Caki2 (cell line): ENCODE measurements at regions not wholly inside any gene's neighbourhood (a gene's known extent, or its start where the extent isn't known, plus 50 kb on each side); places are given as distances from the start of the nearest gene placed in this dataset.

Experiments used
- DNase-seq: peaks from one replicate; pipeline ENCODE4 v3.0.0-alpha.2; 2015; ENCODE audit warnings: low read depth
- in situ Hi-C: cut with HindIII; loops from 2 replicates; pipeline ENCODE4 v1.10.0; 2016; ENCODE audit warnings: low sequenced_read_pairs, low pct_unique_long_range_greater_than_20kb, mixed read lengths

DNA sequence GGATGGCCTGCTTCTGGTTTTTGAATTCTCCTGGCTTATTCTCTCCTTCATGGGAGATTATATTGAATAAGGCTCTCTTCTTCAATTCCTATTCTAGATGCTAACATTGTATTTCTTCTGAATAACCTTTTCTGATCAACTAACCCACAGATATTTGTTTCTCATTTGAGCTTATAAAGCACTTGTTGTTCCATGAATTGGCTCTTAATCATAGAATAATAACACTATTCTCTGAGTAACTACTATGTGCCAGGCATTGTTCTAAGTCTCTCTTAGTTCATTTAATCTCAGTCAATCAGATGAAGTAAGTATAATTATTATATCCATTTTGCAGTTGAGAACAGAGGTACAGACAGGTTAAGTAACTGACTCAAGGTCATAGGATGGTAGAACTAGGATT, 136.3 kb upstream of the MLIP start:
- in situ Hi-C loops: no loop called here

DNA sequence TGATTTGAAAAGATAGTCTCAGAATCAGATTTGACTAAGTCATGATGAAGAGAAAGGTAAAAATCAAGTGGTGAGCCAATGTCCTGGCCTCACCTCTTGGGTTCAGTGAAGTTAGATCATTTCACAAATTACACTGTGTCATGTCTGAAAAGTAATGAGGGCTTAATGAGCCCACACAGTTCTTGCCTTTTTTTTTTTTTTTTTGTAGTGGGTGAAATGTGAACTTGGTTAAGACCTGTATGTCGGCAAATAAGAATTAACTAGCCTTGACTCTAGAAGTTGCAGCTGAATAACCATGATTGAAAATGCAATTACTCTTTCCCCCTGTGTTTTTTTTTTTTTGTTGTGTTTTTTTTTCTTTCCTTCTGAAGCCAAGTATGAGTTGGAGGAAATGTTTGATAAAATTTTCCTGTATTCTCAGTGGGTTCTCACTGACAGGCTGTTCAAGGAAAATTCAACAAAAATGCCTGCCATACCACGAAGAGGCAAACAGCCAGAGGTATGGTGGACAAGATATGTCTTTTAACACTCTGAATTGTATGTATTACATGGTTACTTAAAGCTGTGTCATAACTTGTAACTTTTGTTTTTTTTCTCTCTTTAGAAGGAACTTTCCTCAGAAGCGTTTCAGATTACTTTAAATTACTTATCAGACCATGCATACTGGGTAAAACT, 135.2 kb upstream of the MLIP start:
- in situ Hi-C loops: no loop called here

More for the DNA sequence above, 136.3 kb upstream of the MLIP start:
- no peak for DNase-seq

DNA sequence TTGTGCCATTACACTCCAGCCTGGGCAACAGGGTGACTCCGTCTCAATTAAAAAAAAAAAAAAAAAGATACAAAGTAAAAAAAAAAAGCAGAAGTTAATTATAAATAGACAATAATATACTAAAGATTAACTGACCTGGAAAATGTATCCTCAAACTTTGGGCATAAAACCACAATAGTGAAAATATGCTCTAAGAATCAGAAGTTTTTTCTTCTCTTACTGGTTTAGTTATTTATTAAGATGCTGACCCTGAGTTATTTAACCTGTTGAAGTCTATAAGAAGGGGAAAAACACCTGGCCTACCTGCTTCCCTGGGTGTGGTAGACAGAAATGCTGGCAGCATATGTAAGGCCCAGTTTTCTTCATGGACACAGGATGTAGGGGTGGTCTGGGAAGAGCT, 133.7 kb upstream of the MLIP start:
- in situ Hi-C loops: no loop called here
- peak; percentile 45 for DNase-seq

More for the DNA sequence above, 135.2 kb upstream of the MLIP start:
- DNase-seq: peak; percentile 81

DNA sequence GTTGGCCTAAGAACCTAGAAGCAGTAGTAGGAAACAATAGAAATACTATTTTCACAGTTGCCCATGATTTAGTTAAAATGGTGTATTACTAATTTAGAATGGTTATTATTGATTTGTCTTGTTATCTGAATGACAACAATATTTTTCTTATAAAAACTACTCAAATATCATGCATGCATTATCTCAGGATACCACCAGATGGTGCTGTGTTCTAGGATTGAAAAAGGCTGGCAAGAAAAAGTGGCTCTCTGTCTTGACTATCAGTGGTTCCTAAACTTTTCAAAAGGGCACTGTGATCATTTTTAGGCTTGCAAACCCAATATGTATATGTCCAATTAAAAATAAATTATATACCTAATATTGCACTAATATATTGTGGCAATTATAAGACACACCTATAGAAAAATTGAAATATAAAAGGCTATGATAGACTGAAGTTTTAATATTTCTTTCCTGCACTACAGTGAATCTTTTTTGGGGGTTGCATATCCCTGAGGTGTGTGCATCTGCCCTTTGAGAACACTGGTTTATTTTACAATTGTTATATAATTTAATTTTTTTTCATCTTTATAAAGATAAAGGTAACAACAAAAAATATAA, 131.7 kb upstream of the MLIP start:
- in situ Hi-C loops: no loop called here
- DNase-seq: peak; percentile 37

DNA sequence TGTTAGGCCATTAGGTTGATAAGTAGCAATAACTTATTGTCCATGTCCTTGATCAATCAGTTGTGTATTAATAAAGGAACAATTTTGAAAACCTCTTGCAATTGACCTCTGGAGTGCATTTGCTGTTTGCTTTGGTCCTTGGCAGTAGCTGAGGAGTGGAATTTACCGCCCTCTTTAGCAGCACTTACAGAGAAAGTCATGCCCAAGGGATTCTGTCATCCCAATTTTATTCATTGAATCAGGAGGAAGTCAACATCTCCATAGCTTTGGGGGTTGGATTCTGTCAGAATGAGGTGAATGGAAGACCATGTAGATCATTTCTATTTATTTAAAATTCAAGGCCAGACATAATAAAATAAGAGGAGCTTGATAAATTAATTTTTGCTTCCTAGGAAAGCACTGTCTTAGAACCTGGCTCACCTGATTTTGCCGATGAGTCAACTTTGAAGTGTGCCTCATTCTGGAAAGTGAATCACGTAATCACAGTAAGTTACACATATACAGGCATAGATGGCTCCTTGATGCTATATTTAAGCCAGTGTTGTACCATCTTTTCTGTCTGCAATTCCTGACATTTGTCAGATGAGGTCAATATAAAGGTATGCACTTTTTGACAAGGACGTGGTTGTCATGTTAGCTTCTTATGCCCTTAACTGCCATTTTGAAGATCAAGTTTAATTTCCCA, 128.7 kb upstream of the MLIP start:
- in situ Hi-C loops: no loop called here
- peak; percentile 47 for DNase-seq

DNA sequence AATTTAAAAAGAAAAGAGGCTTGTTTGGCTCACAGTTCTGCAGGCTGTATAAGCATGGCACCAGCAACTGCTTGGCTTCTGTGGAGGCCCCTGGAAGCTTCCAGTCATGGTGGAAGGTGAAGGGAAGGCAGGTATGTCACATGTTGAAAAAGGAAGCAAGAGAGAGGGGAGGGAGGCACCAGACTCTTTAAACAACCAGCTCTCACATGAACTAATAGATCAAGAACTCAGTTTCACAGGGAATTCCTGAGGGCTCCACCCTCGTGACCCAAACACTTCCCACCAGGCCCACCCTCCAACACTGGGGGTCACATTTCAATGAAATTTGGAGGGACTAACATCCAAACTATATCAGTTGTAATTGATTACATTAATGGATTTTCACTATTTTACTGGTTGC, 127.9 kb upstream of the MLIP start:
- in situ Hi-C loops: no loop called here
- DNase-seq: no peak

DNA sequence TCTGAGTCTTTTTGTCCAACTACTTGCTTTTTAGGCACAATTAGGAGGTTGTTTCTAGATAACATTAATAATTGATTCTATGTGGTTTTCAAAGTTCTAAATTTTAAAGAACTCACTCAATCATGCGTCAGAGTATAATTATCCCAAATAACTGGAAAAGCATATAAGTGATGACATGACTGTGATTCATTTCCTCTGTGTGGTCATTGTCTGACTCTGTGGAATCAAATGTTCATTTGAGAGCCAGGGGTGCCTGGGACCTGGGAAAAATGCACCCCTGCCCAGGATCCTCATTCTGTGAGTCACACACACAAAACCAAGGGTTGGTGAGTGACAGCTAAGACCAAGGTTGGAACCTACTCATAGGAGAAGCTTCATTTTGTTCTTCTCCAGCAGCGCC, 127.1 kb upstream of the MLIP start:
- in situ Hi-C loops: no loop called here
- DNase-seq: peak; percentile 81

DNA sequence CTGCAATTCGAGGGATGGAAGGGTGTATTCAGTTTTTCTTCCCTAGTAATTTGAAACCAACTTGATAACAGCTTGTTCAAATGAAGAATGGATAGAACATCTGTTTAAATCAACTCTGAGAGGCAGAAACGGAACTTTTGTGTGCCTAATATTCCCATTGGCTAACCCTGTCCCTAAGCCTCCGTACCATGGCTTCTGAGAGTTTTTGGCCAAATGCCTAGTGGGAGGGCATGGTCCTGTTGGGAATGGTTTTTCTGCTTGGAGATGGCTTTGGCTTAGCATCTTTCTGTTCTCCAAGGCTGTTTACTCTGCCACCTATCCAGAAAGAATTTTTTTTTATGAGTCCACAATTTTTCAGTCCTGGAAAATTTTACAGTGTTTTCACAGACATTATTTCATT, 126.7 kb upstream of the MLIP start:
- no peak for DNase-seq
- in situ Hi-C loops: no loop called here

DNA sequence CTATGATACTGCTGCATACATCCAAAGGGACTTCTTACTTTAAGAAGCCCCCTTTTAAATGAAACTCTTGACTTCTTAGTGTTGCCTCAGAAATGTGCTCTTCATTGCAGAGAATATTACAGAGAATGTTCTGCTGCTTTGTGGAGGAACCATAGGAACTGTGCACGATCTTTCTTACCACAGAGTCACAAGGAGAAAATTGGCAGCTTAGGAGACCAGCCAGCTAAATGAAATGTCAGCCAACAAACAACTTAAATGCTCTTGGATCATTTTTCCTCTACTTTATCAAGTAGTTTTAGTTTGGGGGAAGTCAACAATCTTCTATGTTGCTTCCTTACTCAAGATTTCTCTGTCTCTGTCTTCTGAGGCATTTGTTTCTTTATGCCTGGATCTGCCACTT, 125.9 kb upstream of the MLIP start:
- DNase-seq: no peak
- in situ Hi-C loops: no loop called here

DNA sequence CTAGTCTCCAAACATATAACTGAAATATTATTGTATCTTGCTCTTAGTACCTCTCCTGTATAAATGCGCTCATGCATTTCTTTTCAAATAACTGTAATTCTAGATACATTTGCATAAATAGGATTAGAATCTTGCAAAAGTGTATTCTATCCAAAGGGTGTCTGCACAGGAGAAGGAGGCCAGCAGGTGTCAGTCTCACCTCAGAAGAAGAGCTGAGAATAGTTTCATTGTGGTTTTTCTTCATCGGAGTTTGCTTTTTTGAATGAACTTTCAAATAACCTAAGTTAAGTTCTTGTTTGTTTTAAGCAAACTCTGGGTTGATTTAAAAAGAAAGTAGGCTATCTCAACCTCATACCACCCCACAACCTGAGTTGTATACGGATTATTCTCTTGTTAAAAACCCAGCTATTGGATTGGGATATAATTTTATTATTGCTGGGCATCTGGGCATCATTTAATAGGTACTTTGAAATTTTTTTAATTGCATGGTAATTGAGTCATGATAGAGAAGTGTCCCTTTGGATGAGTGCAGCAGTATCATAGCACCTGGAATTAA, 125.0 kb upstream of the MLIP start:
- in situ Hi-C loops: no loop called here
- peak; percentile 51 for DNase-seq

DNA sequence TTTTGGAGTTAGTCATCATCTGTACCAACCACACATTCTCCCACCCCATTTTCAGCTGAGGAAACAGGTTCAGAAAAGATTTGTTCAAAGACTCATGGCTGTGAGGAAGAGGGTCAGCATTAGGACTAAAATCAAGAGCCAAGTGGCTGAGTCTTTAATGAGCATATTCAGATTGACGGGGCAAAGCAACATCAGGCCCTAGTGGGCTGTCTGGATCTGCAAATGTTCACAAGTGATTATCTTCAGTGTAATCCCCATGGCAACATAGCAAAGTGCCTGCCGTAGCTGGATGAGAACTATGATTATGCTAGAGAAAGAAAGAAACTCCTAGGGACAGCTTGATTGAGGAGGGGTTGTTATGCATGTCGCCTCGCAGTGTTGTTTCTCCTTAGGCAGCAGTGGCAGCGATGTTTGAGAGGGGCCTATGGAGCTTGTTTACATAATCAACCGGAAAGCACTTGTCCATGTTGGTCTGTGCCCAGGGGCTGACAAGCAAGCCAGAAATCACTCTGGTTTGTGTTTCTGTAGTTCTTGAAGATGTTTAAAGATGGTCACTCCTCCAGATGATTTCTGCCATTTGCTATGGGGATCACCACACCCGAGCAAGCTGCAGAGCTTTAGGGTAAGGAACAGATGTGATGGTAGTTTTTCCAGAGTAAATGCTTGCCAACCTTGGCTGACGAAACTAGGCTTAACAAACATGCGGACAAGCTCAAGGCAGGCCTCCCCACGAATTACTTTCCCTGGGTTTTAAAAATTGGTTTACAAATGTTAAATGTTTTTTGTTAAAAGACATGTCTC, 124.3 kb upstream of the MLIP start:
- in situ Hi-C loops: no loop called here
- no peak for DNase-seq

DNA sequence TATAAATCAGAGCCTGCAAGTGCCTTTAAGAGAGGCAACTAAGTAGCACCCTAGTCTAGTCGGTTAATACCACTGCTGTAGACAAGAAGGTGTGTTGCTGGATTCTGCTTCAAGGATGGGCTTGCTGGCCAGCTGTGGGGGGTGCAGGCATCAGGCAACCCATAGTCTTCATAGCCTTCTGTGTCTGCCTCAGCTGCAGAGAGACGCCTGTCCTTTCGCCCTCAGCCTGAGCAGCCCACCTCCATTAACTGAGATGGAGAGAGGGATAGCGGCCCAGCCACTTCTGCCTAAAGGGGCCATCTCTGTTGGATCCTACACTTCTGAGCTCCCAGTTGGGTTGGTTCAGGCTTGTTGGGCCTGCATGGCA, 123.7 kb upstream of the MLIP start:
- in situ Hi-C loops: no loop called here
- DNase-seq: no peak

DNA sequence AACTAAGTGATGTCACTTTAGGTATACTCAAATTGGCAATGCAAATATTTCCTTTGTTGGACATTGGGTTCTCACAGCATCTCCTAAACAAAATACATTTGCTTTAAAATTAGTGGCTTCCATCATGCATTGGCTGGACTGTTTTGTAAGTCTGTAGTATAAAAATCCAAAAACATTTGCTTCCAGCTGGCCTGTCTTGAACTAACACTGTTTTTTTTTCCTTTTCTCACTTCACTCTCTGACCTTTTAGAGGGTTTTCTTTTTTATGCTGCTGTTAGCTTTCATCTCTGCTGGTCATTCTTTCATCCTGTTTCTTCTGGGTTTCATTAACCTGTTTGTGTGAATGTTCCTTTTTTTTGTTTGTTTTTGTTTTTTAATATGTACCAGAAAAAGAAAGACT, 121.7 kb upstream of the MLIP start:
- no peak for DNase-seq
- in situ Hi-C loops: no loop called here

DNA sequence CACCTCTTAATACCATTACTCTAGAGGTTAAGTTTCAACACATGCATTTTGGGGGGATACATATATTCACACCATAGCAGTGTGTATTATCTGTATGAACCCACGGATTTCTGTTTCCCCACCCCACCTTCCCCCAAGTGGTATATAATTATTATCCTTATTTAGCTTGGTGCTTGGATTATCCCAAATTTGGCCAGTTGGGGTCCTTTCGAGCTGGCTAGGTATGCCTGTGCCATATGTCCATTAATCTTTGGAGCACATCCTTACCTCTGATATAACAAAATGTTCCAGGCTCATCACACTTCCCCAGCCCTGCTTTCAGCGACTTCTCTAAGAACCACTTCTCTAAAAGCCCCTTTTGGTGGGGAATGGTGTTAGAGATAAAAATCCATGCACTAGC, 118.7 kb upstream of the MLIP start:
- in situ Hi-C loops: no loop called here

DNA sequence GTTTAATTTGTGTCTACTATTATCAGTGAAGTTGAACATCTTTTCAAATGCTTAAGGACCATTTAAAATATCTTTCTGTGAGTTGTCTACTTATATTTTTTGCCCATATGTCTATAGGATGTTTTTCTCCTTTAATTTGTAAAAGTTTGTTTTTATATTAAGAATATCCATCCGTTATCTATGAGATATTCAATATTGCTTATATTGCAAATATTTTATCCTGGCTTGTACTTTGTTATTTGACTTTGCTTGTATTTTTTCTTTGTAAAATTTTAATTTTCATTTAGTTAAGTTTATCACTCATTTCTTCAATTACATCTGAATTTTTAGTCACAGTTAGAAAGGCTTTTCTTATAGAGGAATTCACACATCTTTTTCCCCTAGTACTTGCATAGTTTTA, 117.0 kb upstream of the MLIP start:
- no peak for DNase-seq
- in situ Hi-C loops: no loop called here

More for the DNA sequence above, 118.7 kb upstream of the MLIP start:
- DNase-seq: no peak

DNA sequence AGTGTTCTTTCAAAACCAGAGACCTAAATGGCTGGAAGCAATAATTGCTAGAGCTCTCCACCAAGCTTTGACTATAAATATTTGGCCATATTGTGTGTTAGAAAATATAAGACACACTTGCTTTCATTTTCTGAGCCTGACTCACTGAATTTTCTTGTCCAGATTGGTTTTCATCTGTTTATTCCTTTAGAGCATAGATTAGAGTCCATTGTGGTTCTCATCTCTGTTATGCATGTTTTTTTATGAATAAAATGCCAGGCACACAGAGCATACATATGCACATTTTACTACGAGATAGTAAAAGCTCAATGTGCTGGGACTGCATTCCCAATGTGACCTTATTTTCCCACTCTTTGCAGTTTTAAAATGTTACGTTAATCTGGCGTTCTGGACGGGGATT, 115.3 kb upstream of the MLIP start:
- in situ Hi-C loops: no loop called here
- DNase-seq: no peak

DNA sequence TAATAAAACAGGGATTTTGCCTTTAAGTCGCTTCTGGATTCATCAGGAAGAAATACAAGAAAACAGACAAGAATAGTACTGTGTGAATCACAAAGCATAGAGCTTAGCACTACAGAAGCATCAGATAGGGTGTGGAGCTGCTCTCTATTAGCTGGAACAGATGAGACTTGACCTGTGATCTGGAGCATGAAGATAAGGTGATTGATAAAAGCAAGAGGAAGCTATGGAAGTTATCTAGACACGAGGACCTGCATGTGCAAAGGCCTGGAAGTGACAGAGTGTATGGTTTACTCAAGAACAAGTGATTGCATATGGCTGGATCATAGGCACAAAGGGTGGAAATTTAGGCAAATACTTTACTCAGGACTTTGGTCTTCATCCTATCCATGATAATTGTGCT, 112.9 kb upstream of the MLIP start:
- in situ Hi-C loops: no loop called here
- DNase-seq: no peak

DNA sequence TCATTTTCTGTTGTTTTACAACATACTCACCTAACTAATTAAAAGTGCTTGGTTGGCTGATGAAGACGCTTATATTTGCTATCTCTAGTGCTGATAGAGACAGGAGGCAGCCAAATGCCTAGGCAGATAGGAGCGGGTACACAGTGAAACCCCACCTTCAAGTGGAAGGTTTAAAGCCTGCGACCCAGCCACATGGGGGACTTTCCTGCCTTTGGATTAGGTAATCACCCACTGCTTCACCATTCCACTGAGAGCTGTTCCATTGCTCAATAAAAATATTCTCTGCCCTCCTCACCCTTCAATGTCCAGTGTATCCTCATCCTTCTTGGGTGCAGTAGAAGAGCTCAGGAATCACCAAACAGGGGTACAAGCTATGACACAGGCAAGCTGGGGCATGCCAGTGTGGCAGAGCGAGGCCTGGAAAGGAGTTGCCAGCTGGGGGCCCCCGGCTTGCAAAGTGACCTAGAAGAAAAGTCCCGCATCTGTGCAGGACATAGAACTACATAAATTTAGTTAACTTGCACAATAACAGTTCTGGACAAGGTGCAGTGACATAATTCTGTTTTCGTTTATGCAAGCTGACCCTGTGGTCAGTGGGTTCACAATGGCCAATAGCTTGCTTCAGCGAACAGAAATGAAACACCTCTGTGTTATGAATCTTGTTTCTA, 112.0 kb upstream of the MLIP start:
- no peak for DNase-seq
- in situ Hi-C loops: no loop called here
